ENCODE measurements at regions not wholly inside any gene's neighbourhood (a gene's known extent, or its start where the extent isn't known, plus 50 kb on each side); places are given as distances from the start of the nearest gene placed in this dataset.

GRCh38 chr3:146831659-146832058, 226.5 kb upstream of the PLSCR5 start:
- Histone ChIP-seq H3K27ac (ENCODE audit: low read length) (no peak overlapping the region), H3F3A (ENCODE audit: low read length, unreplicated experiment) (no peaks in the 10 kb centered on the region), H3K4me3 (ENCODE audit: low read length) (no peak overlapping the region), H3K9me2 (replicated peaks; ENCODE audit: low read length) (no peaks in the 10 kb centered on the region), H3K9me3 (ENCODE audit: low read length) (no peaks in the 10 kb centered on the region), H2AFZ (ENCODE audit: low read length) (no peak overlapping the region), H3K4me2 (ENCODE audit: low read length) (no peak overlapping the region), H3K4me1 (ENCODE audit: insufficient read depth, low read length) (peaks cover 5% of the 10 kb centered on the region; the same call in 1 of the 2 replicates), H4K20me1 (ENCODE audit: low read length) (no peaks in the 10 kb centered on the region), H3K9ac (ENCODE audit: low read length) (no peak overlapping the region), H3K36me3 (ENCODE audit: low read depth, low read length) (no peaks in the 10 kb centered on the region), H3K79me2 (ENCODE audit: low read length) (no peaks in the 10 kb centered on the region), H3K27me3 (ENCODE audit: low read length) (peaks cover 37% of the 10 kb centered on the region)
- ChIA-PET CTCF (no interaction called here), POLR2A (ENCODE audit: unreplicated experiment) (no interaction called here)
- ATAC-seq (no peak), DNase-seq (no peak)
- BruUV-seq (replicated peaks): no TSS peak
- no peak for TF ChIP-seq EZH2phosphoT487 (IDR thresholded peaks at IDR 0.05; ENCODE audit: borderline replicate concordance, low read length)
- no peak for TF ChIP-seq CTCF (conservative IDR thresholded peaks at IDR 0.05; ENCODE audit: low read depth, low read length)
- no peak for TF ChIP-seq EZH2 (IDR thresholded peaks at IDR 0.05; ENCODE audit: low read length, unreplicated experiment)
- intact Hi-C loops (cut with micrococcal nuclease): no loop called here

GRCh38 chr3:146830231-146830630, 225.1 kb upstream of the PLSCR5 start:
- no peaks in the 10 kb centered on the region for H3K79me2 ChIP-seq (ENCODE audit: low read length)
- no peaks in the 10 kb centered on the region for H3K9me2 ChIP-seq (replicated peaks; ENCODE audit: low read length)
- ATAC-seq: no peak
- no peak overlapping the region for H3K4me2 ChIP-seq (ENCODE audit: low read length)
- no peaks in the 10 kb centered on the region for H3K36me3 ChIP-seq (ENCODE audit: low read depth, low read length)
- H2AFZ ChIP-seq (ENCODE audit: low read length): no peak overlapping the region
- H4K20me1 ChIP-seq (ENCODE audit: low read length): no peaks in the 10 kb centered on the region
- ChIA-PET POLR2A (ENCODE audit: unreplicated experiment) (no interaction called here), CTCF (no interaction called here)
- H3K9me3 ChIP-seq (ENCODE audit: low read length): no peaks in the 10 kb centered on the region
- no TSS peak for BruUV-seq (replicated peaks)
- no peak for TF ChIP-seq CTCF (conservative IDR thresholded peaks at IDR 0.05; ENCODE audit: low read depth, low read length)
- TF ChIP-seq EZH2phosphoT487 (IDR thresholded peaks at IDR 0.05; ENCODE audit: borderline replicate concordance, low read length): no peak
- no peak for TF ChIP-seq EZH2 (IDR thresholded peaks at IDR 0.05; ENCODE audit: low read length, unreplicated experiment)
- H3K27me3 ChIP-seq (ENCODE audit: low read length): peaks cover 37% of the 10 kb centered on the region
- H3K4me3 ChIP-seq (ENCODE audit: low read length): no peak overlapping the region
- no peak overlapping the region for H3K27ac ChIP-seq (ENCODE audit: low read length)
- no peaks in the 10 kb centered on the region for H3F3A ChIP-seq (ENCODE audit: low read length, unreplicated experiment)
- H3K9ac ChIP-seq (ENCODE audit: low read length): no peak overlapping the region
- DNase-seq: no peak
- H3K4me1 ChIP-seq (ENCODE audit: insufficient read depth, low read length): peaks cover 5% of the 10 kb centered on the region; the same call in 1 of the 2 replicates
- intact Hi-C loops (cut with micrococcal nuclease): no loop called here

GRCh38 chr3:146827836-146828235, 222.7 kb upstream of the PLSCR5 start:
- ATAC-seq (no peak), DNase-seq (no peak)
- H3K9me2 ChIP-seq (replicated peaks; ENCODE audit: low read length): no peaks in the 10 kb centered on the region
- no peak overlapping the region for H2AFZ ChIP-seq (ENCODE audit: low read length)
- no peaks in the 10 kb centered on the region for H3K79me2 ChIP-seq (ENCODE audit: low read length)
- H3K4me2 ChIP-seq (ENCODE audit: low read length): no peak overlapping the region
- no TSS peak for BruUV-seq (replicated peaks)
- no peaks in the 10 kb centered on the region for H3F3A ChIP-seq (ENCODE audit: low read length, unreplicated experiment)
- intact Hi-C loops (cut with micrococcal nuclease): loop anchor here (2.0 kb wide), 1 partner anchor 17 kb away; no protein-coding TSS in a partner anchor
- H3K4me3 ChIP-seq (ENCODE audit: low read length): no peak overlapping the region
- no peaks in the 10 kb centered on the region for H3K36me3 ChIP-seq (ENCODE audit: low read depth, low read length)
- peaks cover 5% of the 10 kb centered on the region; the same call in 1 of the 2 replicates for H3K4me1 ChIP-seq (ENCODE audit: insufficient read depth, low read length)
- no peaks in the 10 kb centered on the region for H3K9me3 ChIP-seq (ENCODE audit: low read length)
- ChIA-PET CTCF (no interaction called here), POLR2A (ENCODE audit: unreplicated experiment) (no interaction called here)
- TF ChIP-seq CTCF (conservative IDR thresholded peaks at IDR 0.05; ENCODE audit: low read depth, low read length): no peak
- H3K27ac ChIP-seq (ENCODE audit: low read length): no peak overlapping the region
- H3K9ac ChIP-seq (ENCODE audit: low read length): no peak overlapping the region
- H4K20me1 ChIP-seq (ENCODE audit: low read length): no peaks in the 10 kb centered on the region
- H3K27me3 ChIP-seq (ENCODE audit: low read length): peaks cover 36% of the 10 kb centered on the region
